ELF-1 (cell line): ENCODE measurements at regions not wholly inside any gene's neighbourhood (a gene's known extent, or its start where the extent isn't known, plus 50 kb on each side); places are given as distances from the start of the nearest gene placed in this dataset.
"Not testable (repeated sequence)": the region's sequence is repeated elsewhere in the genome, so short reads cannot be mapped to it uniquely, and the experiment has no call there.

ENCODE experiments used
- DNase-seq: peaks from one replicate; pipeline ENCODE4 v3.0.0-alpha.2; 2016; ENCODE audit warnings: low read depth, low spot score

DNA sequence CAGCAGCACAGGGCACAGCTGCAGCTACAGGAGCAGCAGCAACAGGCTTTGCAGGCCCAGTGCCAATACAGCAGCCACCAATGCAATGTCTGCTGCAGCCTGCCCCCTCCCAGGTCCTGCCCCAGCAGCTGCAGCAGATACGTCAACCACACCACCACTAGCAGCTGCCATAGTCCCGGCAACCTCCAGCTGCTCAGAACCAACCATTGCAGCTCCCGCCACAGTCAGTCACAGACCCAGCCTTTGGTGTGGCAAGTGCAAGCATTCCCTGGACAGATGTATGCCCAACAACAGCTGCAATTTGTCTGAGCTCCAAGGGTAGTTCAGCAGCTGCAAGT is 53.3 kb upstream of the TUBA3E start:
- DNase-seq = peak; percentile 25

DNA sequence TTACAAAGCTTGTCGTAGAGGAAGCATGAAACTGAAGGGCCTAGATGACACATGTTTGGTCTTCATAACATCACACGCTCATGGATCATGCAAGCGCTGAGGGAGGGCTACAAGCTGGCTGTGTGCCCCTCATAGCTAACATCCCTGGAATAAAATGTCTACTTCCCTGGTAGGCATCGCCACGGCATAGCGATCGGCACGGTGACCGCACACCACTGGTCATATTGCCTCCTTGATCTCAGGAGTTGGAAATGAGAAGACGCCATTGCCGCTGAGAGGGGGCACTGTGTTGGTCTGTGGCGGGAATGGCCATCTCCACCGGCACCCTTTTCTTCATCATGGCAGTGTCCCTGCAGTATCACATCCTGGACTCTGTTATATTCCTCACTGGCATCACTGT is 50.1 kb upstream of the TUBA3E start:
- not testable (repeated sequence) for DNase-seq
